Kidney (tissue), 13 donors: ENCODE measurements at regions not wholly inside any gene's neighbourhood (a gene's known extent, or its start where the extent isn't known, plus 50 kb on each side); places are given as distances from the start of the nearest gene placed in this dataset.
"Not testable (repeated sequence)": the region's sequence is repeated elsewhere in the genome, so short reads cannot be mapped to it uniquely, and the experiment has no call there.

ENCODE experiments used
- DNase-seq, 5 donors: peaks; one replicate each; pipeline ENCODE4 v3.0.0-alpha.2; 2013 to 2020
- FAIRE-seq: peaks from 2 replicates; lab custom pipeline; 2012; peaks lifted over from hg19 to GRCh38; lab: Jason Lieb, UNC
- H3K27ac ChIP-seq, 2 donors: one replicate each; pipeline ENCODE4 v1.7.0; 2013; ENCODE audit warnings: low read depth in 2 of 2, low read length in 2 of 2, inconsistent platforms in 1 of 2
- H3K27me3 ChIP-seq: one replicate; pipeline ENCODE4 v1.7.1; 2013; ENCODE audit warnings: low read length, inconsistent platforms; ENCODE audit not compliant: control insufficient read depth, insufficient read depth
- H3K36me3 ChIP-seq, 3 donors: one replicate each; pipeline versions ENCODE4 v1.7.0 to v1.7.1; 2013; ENCODE audit warnings: low read length in 3 of 3, control low read depth in 1 of 3, inconsistent platforms in 1 of 3; ENCODE audit not compliant: insufficient read depth in 3 of 3, control insufficient read depth in 2 of 3
- H3K4me1 ChIP-seq, 3 donors: one replicate each; pipeline versions ENCODE4 v1.7.0 to v1.7.1; 2013; ENCODE audit warnings: low read length in 3 of 3, inconsistent platforms in 1 of 3, low read depth in 1 of 3; ENCODE audit not compliant: control insufficient read depth in 2 of 3, insufficient read depth in 2 of 3
- H3K4me3 ChIP-seq, 3 donors: one replicate each; pipeline versions ENCODE4 v1.7.0 to v1.8.1; 2013; ENCODE audit warnings: low read length in 3 of 3, control low read depth in 1 of 3, inconsistent platforms in 1 of 3
- H3K9ac ChIP-seq, 3 donors: one replicate each; pipeline versions ENCODE4 v1.7.0 to v1.7.1; 2013; ENCODE audit warnings: low read length in 3 of 3, control low read depth in 1 of 3, inconsistent platforms in 1 of 3
- H3K9me3 ChIP-seq, 3 donors: one replicate each; pipeline versions ENCODE4 v1.7.0 to v1.7.1; 2013; ENCODE audit warnings: low read length in 3 of 3, control low read depth in 1 of 3, inconsistent platforms in 1 of 3; ENCODE audit not compliant: control insufficient read depth in 2 of 3, insufficient read depth in 1 of 3
- CTCF ChIP-seq: IDR thresholded peaks from 3 replicates; pipeline ENCODE4 v1.5.1; 2012; ENCODE audit warnings: mild to moderate bottlenecking, moderate library complexity, borderline replicate concordance; ENCODE audit not compliant: insufficient read depth; ENCODE audit errors: extremely low read depth
- intact Hi-C: fragments of 100-400 bp; cut with DNase I; formaldehyde crosslinking; loops from one replicate; pipeline ENCODE4 v1.11.1; 2022
- donor health status: control.
- donor health status: control.
- donor health status: control.
- donor health status: control.
- donor health status: control.
- donor health status: DM: yes; HTN: yes; CAD: no.
- donor health status: Normal renal cell carcinoma (clear cell type).

- Histone ChIP-seq H3K4me3 (no peak overlapping the region), H3K4me1 (no peaks in the 10 kb centered on the region), H3K27me3 (no peaks in the 10 kb centered on the region), H3K27ac (no peak overlapping the region), H3K9ac (no peak overlapping the region), H3K36me3 (no peaks in the 10 kb centered on the region), H3K9me3 (no peaks in the 10 kb centered on the region)
- DNase-seq = no peak
- intact Hi-C loops = no loop called here
- FAIRE-seq = no peak
- no peak for TF ChIP-seq CTCF
Measured at GRCh38 chr2:105536175-105536574, 137.3 kb upstream of the FHL2 start.

GRCh38 chr2:105529258-105529657, 130.4 kb upstream of the FHL2 start:
- FAIRE-seq, H3K27me3 ChIP-seq, intact Hi-C loops, H3K27ac ChIP-seq, DNase-seq, H3K9ac ChIP-seq, H3K9me3 ChIP-seq, H3K4me3 ChIP-seq, H3K4me1 ChIP-seq, H3K36me3 ChIP-seq: not testable (repeated sequence)

GRCh38 chr2:105526000-105526925, 127.4 kb upstream of the FHL2 start:
- peaks cover 0 to 3% (median 0%) of the 10 kb centered on the region in 3 donors for H3K9me3 ChIP-seq
- no peak overlapping the region for H3K27ac ChIP-seq
- no peak overlapping the region for H3K9ac ChIP-seq
- DNase-seq = no peak
- no peaks in the 10 kb centered on the region for H3K4me1 ChIP-seq
- TF ChIP-seq CTCF = no peak
- no peak overlapping the region for H3K4me3 ChIP-seq
- H3K27me3 ChIP-seq = no peaks in the 10 kb centered on the region
- no peaks in the 10 kb centered on the region for H3K36me3 ChIP-seq
- FAIRE-seq = no peak
- intact Hi-C loops = no loop called here

GRCh38 chr2:105525201-105525600, 126.3 kb upstream of the FHL2 start:
- no peak overlapping the region for H3K4me3 ChIP-seq
- no peaks in the 10 kb centered on the region for H3K4me1 ChIP-seq
- peaks cover 0 to 3% (median 0%) of the 10 kb centered on the region in 3 donors for H3K9me3 ChIP-seq
- no peaks in the 10 kb centered on the region for H3K36me3 ChIP-seq
- DNase-seq (no peak), FAIRE-seq (no peak)
- intact Hi-C loops = no loop called here
- no peak overlapping the region for H3K9ac ChIP-seq
- no peak for TF ChIP-seq CTCF
- H3K27me3 ChIP-seq = no peaks in the 10 kb centered on the region
- H3K27ac ChIP-seq = no peak overlapping the region
